ENCODE measurements at regions not wholly inside any gene's neighbourhood (a gene's known extent, or its start where the extent isn't known, plus 50 kb on each side); places are given as distances from the start of the nearest gene placed in this dataset.
"Not testable (repeated sequence)": the region's sequence is repeated elsewhere in the genome, so short reads cannot be mapped to it uniquely, and the experiment has no call there.

DNA sequence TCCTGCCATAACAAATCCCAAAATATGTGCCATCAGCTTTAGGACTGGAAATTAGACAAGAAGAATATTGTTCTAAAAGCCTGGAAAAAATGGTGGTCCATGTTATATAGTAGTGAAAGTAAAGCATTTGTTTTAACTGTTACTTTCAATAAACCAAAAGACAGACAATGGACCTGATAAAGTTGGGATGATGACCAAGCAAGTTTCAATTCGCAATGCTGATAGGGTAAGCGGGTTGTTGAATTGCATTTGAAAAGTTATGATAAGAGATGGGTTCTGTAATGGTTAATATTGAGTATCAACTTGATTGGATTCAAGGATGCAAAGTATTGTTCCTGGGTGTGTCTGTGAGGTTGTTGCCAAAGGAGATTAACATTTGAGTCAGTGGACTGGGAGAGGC is 131.9 kb upstream of the ZC3H12C start:
- DNase-seq (ENCODE audit: low spot score in 2 of 2) (no peak), FAIRE-seq (no peak)

DNA sequence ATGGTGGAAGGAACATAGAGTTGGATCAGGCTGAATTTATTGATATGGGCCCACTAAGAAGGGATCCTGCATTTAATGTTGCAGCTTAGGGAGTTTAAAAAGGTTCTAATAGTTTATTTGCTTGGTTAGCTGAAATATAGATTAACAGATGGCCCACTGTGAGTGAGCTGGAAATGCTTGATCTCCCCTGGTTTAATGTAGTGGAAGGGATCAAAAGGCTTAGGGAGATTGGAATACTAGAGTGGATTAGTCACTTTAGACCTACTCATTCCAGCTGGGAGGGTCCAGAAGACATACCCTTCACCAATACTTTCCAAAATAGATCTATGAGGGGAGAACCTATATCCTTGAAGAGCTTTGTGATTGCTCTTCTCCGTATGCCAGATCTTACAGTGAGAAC is 130.1 kb upstream of the ZC3H12C start:
- FAIRE-seq (no peak), DNase-seq (ENCODE audit: low spot score in 2 of 2) (no peak)

DNA sequence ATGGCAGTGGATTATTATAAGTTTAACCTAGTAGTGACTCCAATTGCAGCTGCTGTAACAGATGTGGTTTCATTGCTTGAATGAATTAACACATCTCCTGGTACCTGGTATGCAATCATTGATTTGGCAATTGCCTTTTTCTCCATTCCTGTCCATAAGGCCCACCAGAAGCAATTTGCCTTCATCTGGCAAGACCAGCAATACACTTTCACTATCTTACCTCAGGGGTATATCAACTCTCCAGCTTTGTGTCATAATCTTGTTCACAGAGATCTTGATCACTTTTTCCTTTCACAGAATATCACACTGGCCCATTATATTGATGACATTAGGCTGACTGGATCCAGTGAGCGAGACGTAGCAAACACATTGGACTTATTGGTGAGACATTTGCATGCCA is 128.7 kb upstream of the ZC3H12C start:
- FAIRE-seq (no peak), DNase-seq (ENCODE audit: low spot score in 2 of 2) (no peak)

DNA sequence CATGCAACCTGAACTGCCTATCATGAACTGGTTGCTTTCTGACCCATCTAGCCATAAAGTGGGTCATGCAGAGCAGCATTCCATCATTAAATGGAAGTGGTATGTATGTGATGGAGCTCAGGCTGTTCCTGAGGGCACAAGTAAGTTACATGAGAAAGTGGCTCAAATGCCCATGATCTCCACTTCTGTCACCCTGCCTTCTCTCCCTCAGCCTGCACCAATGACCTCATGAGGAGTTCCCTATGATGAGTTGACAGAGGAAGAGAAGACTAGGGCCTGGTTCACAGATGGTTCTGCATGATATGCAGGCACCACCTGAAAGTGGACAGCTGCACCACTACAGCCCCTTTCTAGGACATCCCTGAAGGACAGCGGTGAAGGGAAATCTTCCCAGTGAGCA is 127.7 kb upstream of the ZC3H12C start:
- DNase-seq (ENCODE audit: low spot score in 2 of 2); FAIRE-seq: not testable (repeated sequence)

DNA sequence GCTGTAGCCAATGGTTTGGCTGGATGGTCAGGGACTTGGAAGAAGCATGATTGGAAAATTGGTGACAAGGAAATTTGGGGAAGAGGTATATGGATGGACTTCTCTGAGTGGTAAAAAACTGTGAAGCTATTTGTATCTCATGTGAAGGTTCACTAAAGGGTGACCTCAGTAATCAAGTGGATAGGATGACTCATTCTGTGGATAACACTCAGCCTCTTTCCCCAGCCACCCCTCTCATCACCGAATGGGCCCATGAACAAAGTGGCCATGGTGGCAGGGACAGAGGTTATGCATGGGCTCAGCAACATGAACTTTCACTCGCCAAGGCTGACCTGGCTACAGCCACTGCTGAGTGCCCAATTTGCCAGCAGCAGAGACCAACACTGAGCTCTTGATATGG is 127.3 kb upstream of the ZC3H12C start:
- not testable (repeated sequence) for FAIRE-seq; DNase-seq (ENCODE audit: low spot score in 2 of 2)

DNA sequence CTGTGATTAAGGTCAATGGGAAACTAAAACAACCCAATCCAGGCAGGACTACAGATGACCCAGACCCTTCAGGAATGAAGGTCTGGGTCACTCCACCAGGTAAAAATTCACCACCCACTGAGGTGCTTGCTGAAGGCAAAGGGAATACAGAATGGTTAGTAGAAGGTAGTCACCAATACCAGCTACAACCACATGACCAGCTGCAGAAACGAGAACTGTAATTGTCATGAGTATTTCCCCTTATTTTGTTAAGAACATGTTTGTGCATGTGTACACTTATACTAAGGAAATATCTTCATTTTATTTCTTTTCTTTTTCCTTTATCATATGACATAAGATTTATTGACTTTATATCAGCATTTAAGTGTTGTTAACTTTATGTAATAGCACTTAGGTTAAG is 126.1 kb upstream of the ZC3H12C start:
- DNase-seq (ENCODE audit: low spot score in 2 of 2); FAIRE-seq: not testable (repeated sequence)

DNA sequence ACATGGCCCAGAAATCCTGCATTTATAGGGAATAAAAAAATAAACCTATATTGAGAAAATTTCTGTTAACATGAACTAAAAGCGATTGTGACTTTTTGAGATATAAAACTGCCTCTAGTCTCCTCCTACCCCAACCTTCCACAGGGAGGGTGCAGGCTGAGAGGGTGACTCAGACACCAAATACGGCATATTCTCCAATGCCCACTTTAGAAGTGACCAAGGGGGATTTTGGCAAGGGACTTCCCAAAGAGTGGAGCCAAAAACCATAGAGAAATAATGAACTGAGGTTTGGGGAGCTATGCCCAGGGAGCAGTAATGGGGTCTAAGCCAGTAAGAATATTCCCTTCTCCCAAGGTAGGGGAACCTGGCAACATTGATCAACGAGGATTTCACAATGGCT is 124.9 kb upstream of the ZC3H12C start:
- DNase-seq (ENCODE audit: low spot score in 2 of 2) (no peak), FAIRE-seq (no peak)

DNA sequence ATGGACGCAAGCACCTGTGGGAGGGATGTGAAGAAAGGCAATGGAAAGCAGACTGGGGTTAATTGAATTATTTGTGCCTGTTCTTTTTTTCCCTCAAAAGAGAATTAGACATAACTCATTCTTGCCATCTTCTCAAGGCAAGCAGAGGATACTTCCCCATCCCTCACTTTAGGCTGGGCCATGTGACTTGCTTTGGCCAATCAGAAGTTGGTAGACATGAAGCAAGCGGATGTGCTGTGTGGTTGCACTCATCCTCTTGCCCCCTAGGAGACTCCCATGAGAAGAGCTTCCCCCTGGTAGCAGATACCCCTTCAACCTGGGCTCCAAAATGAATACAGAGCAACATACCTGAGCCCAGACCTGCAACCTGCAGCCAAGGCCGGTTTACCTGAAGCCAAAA is 124.4 kb upstream of the ZC3H12C start:
- DNase-seq (ENCODE audit: low spot score in 2 of 2), result no peak
- FAIRE-seq, result no peak

DNA sequence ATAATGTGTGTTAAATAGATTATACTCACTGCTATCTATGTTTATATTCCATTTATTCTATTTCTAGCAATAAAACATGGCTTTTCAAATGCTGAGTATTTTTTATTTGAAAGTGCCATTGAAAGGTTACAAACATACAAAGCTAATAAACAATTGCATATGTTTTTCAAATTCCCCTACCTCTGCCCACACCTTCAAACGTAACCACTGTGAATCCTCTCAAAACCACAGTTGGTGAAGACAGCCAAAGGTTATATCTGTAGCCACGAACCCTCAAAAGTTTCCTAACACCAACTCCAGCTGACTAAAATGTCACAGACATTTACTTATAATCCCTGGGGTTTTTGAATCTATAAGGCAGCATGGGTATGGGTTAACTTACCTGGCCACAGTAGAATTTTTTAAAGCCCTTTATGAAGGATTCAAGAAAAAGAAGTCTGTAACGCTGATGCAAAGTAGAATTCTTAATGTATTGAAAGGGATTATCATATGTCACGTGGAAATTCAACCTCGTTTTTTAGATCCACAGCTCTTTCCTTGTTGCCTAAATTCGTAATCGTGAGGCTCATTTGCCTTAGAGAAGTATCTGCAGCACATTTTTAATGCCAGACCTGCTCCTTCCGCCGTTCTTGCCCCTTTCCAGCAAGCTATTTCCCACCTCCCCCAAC is 122.5 kb upstream of the ZC3H12C start:
- no peak for FAIRE-seq
- DNase-seq (ENCODE audit: low spot score in 2 of 2), result no peak

DNA sequence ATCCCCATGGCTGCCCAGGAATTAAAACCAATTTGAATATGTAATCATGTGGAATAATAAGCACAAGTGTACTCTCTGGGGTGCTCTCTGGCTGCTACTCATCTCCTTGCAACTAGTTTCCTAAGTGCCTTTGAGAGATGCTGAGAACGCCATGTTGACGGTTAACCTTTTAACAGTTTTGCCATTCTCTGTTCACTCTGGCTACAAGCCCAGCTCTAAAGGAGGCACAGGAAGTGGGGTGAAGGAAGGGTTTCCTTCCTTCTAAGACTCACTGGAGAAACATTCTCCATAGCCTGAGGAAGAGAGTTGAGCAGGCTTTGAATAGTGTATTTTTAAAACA is 122.0 kb upstream of the ZC3H12C start:
- DNase-seq (ENCODE audit: low spot score in 2 of 2), result no peak
- no peak for FAIRE-seq

DNA sequence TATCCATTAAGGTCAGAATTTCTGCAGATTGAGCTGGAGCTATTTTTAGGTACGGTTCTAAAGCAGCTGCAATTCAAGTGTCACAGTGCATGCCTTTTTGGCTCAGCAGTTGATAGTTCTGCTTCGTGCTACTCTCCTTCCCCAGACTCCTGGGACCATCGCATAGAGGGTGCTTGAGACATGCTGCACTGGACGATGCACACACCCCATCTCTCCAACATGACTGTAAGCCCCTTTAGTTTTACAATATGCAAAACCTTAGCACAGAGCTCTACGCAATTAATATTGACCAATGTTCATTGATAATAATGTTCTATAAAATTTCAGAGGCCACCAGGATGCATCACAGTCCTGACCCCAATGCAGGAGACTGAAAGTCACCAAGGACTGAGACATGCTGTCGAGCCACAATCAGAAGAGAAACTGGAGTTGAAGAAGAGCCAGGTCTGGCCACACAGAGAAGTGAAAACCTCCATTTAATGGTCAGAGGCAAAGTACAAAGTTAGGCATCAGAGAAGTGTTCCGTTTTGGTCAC is 120.9 kb upstream of the ZC3H12C start:
- no peak for DNase-seq (ENCODE audit: low spot score in 2 of 2)

DNA sequence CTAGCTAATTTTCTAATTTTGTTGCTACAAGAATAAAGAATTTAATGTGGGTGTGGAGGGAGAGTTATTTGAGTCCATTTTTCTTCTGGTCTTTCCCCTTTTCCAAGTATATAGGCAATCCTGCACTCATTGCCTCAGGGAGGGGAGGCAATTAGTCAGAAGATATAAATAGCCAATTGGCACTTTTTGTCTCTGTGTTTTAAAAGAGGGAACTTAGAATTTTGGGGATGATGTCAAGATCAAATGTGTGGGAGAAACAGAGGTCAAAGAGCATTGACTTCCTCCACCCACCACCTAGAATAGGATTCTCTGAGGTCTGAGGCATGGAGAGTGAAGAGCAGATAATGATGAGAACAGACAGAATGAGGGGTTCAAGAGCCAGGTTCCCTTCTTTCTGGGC is 120.3 kb upstream of the ZC3H12C start:
- DNase-seq (ENCODE audit: low spot score in 2 of 2), result no peak
- no peak for FAIRE-seq

More for the DNA sequence above, 120.9 kb upstream of the ZC3H12C start:
- FAIRE-seq, result no peak

DNA sequence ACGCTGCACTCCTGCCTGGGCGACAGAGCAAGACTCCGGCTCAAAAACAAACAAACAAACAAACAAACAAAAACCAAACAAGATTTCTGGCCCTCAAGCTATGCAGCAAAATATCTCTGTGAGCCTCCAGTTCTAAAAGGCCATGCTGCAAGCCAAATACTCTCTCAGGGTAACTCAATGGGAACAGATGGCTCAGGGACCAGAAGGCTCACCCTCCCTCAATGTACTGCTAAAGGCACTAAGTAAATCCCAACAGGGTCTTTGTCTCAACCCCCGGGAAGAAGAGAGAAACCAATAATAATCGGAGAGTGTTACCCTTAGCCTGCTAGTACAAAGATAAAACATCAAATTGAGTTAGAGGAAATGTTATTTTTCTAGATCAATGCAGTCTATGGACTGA is 119.7 kb upstream of the ZC3H12C start:
- no peak for FAIRE-seq
- DNase-seq (ENCODE audit: low spot score in 2 of 2), result no peak

DNA sequence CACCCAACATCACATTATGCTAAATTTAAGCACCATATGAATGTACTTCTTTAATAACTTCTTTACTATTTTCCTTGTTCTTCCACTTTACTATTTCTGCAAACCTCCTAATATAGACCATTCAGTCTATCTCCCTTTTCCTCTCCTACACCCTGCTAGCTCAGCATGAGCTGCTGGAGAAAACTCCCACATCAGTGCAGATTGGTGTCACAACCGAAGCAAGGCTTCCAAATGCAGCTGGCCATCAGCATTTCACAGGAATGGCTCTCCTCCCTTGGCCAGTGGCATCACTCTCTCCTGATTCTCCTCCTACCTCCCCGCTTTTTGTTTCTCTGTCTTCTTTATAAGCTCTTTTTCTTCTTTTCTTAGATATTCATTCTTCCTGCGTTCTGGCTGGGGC is 118.7 kb upstream of the ZC3H12C start:
- FAIRE-seq (no peak), DNase-seq (ENCODE audit: low spot score in 2 of 2) (no peak)

DNA sequence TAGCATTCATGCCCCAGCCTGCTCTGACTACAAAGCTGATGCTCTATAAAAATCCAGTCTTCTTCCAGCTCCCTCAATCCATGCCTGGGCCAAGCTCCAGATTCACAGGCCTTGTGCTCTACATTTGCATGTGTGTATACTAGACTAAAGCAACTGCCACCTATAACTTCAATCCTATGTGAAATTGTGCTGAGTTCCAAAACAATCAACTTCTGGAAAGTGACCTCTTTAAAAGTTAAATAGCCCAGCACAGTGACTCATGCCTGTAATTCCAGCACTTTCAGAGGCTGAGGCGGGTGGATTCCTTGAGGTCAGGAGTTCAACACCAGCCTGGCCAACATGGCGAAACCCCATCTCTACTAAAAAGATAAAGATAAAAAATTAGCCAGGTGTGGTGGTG is 114.3 kb upstream of the ZC3H12C start:
- DNase-seq (ENCODE audit: low spot score in 2 of 2) (no peak), FAIRE-seq (no peak)

DNA sequence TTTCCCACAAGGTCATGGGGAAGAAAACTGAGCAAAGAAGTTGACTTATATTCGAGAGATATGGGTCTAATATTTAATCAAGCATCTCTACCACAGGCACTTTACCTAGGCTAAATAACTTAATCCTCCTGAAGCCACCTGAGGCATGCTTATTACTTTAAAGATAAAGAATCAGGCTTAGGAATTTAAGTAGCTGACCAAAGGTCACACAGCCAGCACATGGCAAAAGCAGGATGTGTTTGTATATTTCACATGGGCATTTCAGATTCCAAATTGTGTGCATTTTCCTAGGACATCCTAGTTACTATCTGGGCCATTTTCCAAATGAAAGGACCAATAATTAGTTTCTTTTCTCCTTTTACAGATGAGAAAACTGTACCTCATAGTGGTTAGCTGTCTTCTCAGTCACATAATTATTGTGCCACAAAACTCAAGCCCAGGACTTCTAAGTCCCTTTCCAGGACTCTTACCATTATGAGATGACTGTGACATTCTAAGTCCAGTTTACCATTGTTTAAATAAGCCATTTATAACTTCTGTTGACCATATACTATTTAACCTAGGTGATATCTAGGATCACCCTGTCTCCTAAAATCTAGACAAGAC is 112.1 kb upstream of the ZC3H12C start:
- FAIRE-seq, result no peak
- DNase-seq (ENCODE audit: low spot score in 2 of 2), result no peak

DNA sequence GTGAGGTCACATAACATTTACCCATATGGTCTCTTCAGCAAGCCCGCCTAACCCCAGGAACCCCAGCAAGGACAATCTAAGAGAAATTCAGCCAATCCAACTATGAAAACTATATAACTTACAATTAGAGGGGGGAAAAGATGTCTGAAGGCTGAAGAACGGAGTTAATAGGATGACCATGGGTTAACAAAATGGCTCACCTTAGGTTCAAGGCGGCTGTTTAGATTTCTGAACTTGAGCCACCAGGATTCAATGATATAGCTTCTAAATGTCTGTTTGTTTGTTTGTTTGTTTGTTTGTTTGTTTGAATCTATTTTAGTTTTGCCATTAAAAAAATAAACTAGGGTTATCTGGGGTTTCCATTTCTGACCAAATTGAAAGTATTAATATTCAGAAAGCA is 109.8 kb upstream of the ZC3H12C start:
- no peak for FAIRE-seq
- no peak for DNase-seq (ENCODE audit: low spot score in 2 of 2)

DNA sequence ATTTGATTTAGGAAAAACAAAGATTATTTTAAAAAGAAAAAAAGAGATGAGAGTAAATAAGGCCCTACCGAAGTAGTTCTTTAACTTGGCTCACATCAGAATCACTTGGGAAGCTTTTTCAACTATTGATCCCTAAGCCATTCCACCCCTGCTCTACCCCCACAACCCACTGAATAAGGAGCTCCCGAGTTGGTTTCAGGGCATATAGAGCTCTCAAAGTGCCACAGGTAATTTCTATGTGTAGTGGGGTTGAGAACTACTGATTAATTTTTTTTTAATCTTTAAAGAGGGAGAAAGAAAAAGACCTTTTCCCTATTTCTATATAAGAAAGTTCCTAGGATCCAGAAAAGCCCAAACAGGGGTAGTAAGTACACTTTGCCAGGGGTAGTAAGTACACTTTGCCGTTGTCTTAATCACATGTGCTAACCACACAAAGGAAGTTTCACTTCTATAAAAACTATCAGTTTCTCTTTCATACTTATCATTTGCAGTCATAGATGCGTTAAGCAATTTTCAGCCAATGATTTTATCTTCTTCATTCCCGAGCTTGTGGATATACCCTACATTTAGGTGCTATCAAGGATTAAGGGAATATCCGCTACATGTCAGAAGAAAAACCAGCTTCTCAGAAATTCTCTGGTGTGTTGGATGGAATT is 108.4 kb upstream of the ZC3H12C start:
- no peak for FAIRE-seq
- DNase-seq (ENCODE audit: low spot score in 2 of 2), result no peak

DNA sequence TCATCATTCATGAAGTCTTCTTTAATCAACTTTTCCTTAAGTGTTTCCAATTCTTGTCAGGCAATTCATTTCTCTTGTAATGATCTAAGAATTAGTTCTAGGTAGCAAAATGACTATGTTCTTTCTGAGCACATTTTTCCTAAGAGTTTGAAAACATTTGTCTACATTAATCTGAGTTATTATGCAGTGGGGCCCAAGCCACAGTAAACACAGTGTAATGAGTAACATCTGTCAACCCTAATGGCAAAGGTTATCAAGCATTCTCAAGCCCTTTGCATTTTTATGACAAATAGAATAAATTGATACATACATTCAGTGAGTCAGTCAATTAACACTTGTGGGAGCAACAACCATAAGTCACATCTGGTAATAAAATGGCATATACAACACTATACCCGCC is 106.7 kb upstream of the ZC3H12C start:
- DNase-seq (ENCODE audit: low spot score in 2 of 2) (no peak), FAIRE-seq (no peak)

DNA sequence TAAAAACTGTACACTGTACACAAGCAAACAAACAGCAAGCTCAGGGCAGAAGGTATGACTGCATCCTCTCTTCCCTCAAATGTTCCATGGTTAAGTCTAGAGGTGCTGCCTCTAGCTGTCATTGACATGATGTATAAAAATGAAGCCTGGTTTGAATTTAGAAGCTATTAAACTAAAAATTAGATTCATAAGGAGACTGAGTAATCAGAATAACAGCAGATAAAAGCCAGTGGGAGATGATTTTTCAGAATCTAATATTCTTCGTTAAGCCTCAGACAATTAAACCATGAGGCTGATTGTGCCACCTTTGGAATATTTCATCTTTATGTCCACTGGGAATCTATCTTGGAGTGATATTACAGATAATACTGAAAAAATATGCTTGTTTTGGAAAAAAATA is 101.4 kb upstream of the ZC3H12C start:
- DNase-seq (ENCODE audit: low spot score in 2 of 2) (no peak), FAIRE-seq (no peak)

DNA sequence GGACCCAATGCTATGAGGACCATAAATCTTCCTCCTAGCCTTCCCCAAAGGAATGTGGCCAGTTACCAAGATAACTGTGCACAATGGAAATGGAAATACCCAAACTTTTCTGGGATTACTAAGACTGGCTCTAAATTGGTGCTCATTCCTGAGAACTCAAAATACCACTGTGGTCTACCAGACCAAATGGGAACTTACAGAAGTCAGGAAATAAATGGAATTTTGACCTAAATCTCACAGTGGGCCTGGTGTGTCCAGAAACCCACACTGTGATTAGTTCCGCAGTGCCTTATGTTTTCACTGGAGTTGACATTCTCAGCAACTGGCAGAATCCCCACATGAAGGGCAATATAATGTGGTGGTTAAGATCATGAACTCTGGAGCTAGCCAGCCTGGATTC is 99.4 kb upstream of the ZC3H12C start:
- FAIRE-seq (no peak), DNase-seq (ENCODE audit: low spot score in 2 of 2) (no peak)

DNA sequence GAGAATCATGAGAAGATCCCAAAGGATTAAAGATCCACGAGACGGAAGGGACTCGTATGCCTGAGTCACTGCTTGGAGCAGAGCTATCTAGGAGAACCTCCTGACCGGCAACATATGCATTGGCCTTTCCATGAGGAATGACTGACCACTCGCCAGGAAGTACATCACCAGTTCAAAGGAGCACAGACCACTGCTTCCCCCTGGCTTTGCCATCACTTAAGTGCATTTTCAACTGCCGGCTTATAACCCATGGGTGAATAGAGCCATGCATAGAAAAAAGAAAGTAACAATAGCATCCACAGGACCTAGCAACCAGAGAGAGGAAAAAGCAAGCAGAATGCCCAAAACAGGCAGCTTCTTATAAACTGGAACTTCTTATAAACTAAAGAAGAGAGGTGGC is 98.3 kb upstream of the ZC3H12C start:
- no peak for DNase-seq (ENCODE audit: low spot score in 2 of 2)
- FAIRE-seq, result no peak
